ENCODE measurements at regions not wholly inside any gene's neighbourhood (a gene's known extent, or its start where the extent isn't known, plus 50 kb on each side); places are given as distances from the start of the nearest gene placed in this dataset.

DNA sequence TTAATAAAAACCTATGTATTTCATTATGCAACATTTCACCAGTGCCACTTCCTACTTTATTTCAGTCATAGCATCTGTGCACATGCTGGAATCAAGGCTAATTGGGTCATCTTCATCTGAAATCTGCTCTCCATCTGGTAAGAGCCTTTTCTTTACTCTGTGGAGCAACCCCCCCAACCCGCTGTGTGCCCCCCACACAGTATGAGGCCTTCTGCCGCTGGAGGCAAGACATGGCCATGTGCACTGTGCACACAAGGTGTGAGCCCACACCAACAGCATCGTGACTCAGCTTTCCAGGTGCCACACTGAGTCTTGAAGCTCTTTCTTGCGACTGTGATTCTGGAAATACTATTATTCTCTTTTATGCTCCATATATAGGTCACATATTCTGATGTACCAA lies 471.0 kb downstream of the TBC1D4 start:
- H3K9ac ChIP-seq: no peak overlapping the region
- H3K36me3 Mint-ChIP-seq: no peaks in the 10 kb centered on the region
- no peak overlapping the region for H3K27ac Mint-ChIP-seq
- H3K9me3 ChIP-seq (ENCODE audit: low read depth): no peaks in the 10 kb centered on the region
- H3K4me1 Mint-ChIP-seq: no peaks in the 10 kb centered on the region
- no peaks in the 10 kb centered on the region for H4K20me1 ChIP-seq (ENCODE audit: low read depth)
- no peak overlapping the region for H3K4me3 ChIP-seq
- no peak overlapping the region for H2AFZ ChIP-seq (replicated peaks)
- peaks cover 3% of the 10 kb centered on the region for H3K9me3 Mint-ChIP-seq
- H3K4me1 ChIP-seq: no peaks in the 10 kb centered on the region
- H3K4me2 ChIP-seq: no peak overlapping the region
- H3K79me2 ChIP-seq (ENCODE audit: low read depth): no peaks in the 10 kb centered on the region
- no peaks in the 10 kb centered on the region for H3K36me3 ChIP-seq
- DNase-seq (ENCODE audit: low spot score): no peak
- peaks cover 2% of the 10 kb centered on the region for H3K27me3 Mint-ChIP-seq (ENCODE audit: insufficient read depth, low read depth)
- H3F3A ChIP-seq (ENCODE audit: low read depth): no peaks in the 10 kb centered on the region
- no peak overlapping the region for H3K4me3 Mint-ChIP-seq
- TF ChIP-seq EZH2phosphoT487 (IDR thresholded peaks at IDR 0.05): no peak
- TF ChIP-seq EZH2 (IDR thresholded peaks at IDR 0.05): no peak
- TF ChIP-seq CTCF (IDR thresholded peaks at IDR 0.05): no peak
- no peaks in the 10 kb centered on the region for H3K27me3 ChIP-seq
- H3K27ac ChIP-seq: no peak overlapping the region

GRCh38 chr13:75008926-75009325 lies 473.0 kb downstream of the TBC1D4 start:
- TF ChIP-seq CTCF (IDR thresholded peaks at IDR 0.05) (no peak), EZH2 (IDR thresholded peaks at IDR 0.05) (no peak), EZH2phosphoT487 (IDR thresholded peaks at IDR 0.05) (no peak)
- no peaks in the 10 kb centered on the region for H3F3A ChIP-seq (ENCODE audit: low read depth)
- no peak overlapping the region for H3K27ac ChIP-seq
- no peaks in the 10 kb centered on the region for H3K27me3 ChIP-seq
- no peaks in the 10 kb centered on the region for H3K79me2 ChIP-seq (ENCODE audit: low read depth)
- no peak for DNase-seq (ENCODE audit: low spot score)
- no peaks in the 10 kb centered on the region for H3K4me1 ChIP-seq
- H3K4me3 ChIP-seq: no peak overlapping the region
- no peaks in the 10 kb centered on the region for H3K4me1 Mint-ChIP-seq
- no peaks in the 10 kb centered on the region for H4K20me1 ChIP-seq (ENCODE audit: low read depth)
- no peak overlapping the region for H2AFZ ChIP-seq (replicated peaks)
- no peaks in the 10 kb centered on the region for H3K36me3 Mint-ChIP-seq
- no peak overlapping the region for H3K4me2 ChIP-seq
- H3K4me3 Mint-ChIP-seq: no peak overlapping the region
- no peak overlapping the region for H3K27ac Mint-ChIP-seq
- H3K9me3 Mint-ChIP-seq: no peaks in the 10 kb centered on the region
- no peak overlapping the region for H3K9ac ChIP-seq
- no peaks in the 10 kb centered on the region for H3K36me3 ChIP-seq
- H3K27me3 Mint-ChIP-seq (ENCODE audit: insufficient read depth, low read depth): peaks cover 2% of the 10 kb centered on the region
- H3K9me3 ChIP-seq (ENCODE audit: low read depth): no peaks in the 10 kb centered on the region

DNA sequence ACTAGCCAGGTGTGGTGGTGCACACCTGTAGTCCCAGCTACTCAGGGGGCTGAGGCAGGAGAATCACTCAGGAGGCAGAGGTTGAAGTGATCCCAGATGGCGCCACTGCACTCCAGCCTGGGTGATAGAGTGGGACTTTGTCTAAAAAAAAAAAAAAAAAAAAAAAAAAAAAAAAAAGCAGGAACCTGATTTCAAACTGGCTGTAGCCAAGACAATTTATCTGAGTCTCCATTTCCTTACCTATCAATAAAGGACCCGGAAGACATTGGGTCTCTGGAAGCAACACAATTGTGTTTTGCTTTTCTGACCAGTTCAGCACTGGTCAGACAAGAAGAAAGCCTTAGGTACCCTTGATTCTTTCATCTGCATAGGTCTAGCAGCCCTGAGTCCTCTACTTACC lies 491.0 kb downstream of the TBC1D4 start:
- no peak for DNase-seq (ENCODE audit: low spot score)
- H3K4me3 Mint-ChIP-seq: no peak overlapping the region
- no peaks in the 10 kb centered on the region for H3K27me3 Mint-ChIP-seq (ENCODE audit: insufficient read depth, low read depth)
- TF ChIP-seq CTCF (IDR thresholded peaks at IDR 0.05) (no peak), EZH2phosphoT487 (IDR thresholded peaks at IDR 0.05) (no peak), EZH2 (IDR thresholded peaks at IDR 0.05) (no peak)
- no peaks in the 10 kb centered on the region for H3K27me3 ChIP-seq
- H3K4me3 ChIP-seq: no peak overlapping the region
- no peaks in the 10 kb centered on the region for H3F3A ChIP-seq (ENCODE audit: low read depth)
- no peaks in the 10 kb centered on the region for H3K36me3 ChIP-seq
- H3K9me3 Mint-ChIP-seq: peaks cover 4% of the 10 kb centered on the region
- H3K36me3 Mint-ChIP-seq: no peaks in the 10 kb centered on the region
- H3K27ac Mint-ChIP-seq: no peak overlapping the region
- no peaks in the 10 kb centered on the region for H3K4me1 Mint-ChIP-seq
- H3K9ac ChIP-seq: no peak overlapping the region
- H3K4me2 ChIP-seq: no peak overlapping the region
- no peaks in the 10 kb centered on the region for H3K4me1 ChIP-seq
- no peaks in the 10 kb centered on the region for H3K79me2 ChIP-seq (ENCODE audit: low read depth)
- no peaks in the 10 kb centered on the region for H4K20me1 ChIP-seq (ENCODE audit: low read depth)
- no peak overlapping the region for H2AFZ ChIP-seq (replicated peaks)
- H3K27ac ChIP-seq: no peak overlapping the region
- H3K9me3 ChIP-seq (ENCODE audit: low read depth): no peaks in the 10 kb centered on the region

All from neural progenitor cell (in vitro differentiated cells).